GM19035 (cell line): ENCODE measurements at regions not wholly inside any gene's neighbourhood (a gene's known extent, or its start where the extent isn't known, plus 50 kb on each side); places are given as distances from the start of the nearest gene placed in this dataset.
"Not testable (repeated sequence)": the region's sequence is repeated elsewhere in the genome, so short reads cannot be mapped to it uniquely, and the experiment has no call there.

Source experiments
- ATAC-seq: cut with Tn5 transposase; IDR thresholded peaks from one replicate; pipeline ENCODE4 v1.9.1; 2021; ENCODE audit not compliant: unreplicated experiment

DNA sequence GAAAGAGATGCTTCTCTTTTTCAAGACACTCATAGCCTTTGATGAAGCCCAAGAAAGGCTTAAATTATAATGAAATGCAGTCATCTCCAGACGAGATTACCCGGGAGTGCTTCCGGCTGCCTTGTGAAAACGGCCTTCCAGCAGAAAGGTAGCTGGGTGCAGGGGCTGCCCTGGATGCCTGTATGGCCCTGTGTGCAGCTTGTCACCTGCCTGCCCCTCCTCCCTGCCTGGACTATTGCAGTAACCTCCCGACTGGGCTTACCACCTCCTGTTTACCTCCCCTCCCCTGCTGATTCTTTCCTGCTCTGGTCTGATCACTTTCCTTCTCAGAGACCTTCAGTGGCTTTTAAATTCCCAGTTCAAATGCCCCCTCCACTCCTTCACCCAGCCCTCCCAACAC lies 126.4 kb upstream of the SYT13 start:
- no peak for ATAC-seq

DNA sequence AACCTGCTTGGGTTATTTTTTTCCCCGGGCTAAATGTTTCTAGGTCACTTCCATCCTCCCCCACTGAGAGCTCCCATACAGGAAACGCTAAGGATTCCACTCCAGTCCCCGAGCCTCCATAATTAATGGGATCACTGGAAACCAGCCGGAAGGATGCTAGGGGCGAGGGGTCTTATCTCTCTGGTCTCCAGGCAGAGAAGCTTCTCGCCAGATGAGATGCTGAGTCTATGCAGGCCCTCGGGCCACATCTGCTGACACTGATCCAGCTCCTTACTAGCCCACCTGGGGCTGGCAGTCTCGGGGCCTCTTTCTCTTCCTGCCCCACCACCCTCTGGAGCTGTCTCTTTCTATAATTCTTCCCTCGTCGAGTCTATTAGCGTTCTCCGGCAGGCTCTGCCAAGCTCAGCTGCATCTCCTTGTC lies 125.9 kb upstream of the SYT13 start:
- ATAC-seq = no peak

DNA sequence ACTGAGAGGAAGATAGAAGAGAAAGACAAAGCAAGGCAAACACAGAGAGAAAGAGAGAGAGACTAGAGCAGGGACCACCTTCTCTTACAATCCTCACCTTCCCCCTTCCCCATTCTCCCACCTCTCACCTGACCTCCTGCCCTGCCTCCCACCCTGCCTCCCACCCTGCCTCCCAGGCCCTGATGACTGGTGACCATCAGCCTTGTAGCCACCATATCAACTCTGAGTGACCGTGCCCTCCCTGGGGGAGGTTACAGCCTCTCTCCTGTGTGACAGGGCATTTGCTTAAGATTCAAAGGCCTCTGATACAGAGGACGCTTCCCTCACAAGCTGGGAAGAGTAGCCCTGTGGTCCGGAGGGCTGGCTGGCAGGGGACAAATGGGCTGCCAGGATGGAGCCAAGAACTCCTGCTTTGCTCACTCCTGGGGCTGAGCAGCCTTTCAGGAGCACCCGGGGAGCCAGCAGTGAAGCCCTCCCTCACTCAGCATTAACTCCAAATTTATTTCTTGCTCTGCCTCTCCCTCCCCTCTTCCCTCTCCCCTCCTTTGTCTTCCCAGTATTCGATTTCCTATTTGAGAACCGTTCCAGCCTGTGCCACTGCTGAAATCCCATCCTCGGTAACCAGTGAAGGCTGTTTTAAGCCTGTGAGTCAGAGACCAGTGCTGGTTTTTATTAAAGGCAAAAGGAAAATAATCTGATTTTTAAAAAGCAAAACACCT lies 125.2 kb upstream of the SYT13 start:
- no peak for ATAC-seq

DNA sequence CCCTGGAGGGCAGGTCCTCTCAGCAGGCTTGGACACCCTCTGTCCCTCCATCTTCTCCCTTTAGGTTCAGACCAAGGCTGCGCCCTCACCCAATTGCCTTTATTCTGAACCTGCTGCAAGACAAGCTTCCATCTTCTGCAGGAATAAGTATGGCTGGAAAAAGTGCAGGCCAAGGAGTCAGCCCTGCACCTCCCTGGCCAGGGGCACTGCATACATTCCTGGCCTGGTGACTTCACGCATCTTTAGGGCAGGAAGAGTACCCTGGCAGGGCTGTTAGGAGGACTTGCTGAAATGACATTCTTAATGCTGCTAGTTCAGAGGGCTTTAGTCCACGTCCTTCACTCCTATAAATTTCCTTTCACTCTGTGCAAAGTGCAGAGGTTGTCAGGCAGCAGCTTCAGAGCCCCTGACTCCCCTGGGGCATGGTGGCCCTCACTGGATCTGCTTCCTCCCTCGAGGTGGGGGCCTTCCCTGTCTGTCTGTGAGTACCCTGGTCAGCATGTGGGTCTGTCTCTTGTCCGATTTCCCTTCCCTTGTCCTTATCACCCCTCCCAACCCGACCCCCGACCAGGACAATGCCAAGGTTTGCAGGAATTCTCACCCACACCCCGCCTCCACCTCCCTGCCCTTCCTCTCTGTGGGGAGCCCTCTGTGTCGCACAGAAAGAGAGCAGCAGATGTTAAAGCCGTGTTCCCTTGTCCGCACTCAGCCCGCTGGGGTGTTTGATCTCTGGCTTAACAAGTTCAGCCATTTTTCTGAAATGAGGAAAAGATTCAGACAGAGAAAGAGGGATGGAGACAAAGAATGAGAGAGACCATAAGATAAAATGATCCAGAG lies 124.5 kb upstream of the SYT13 start:
- no peak for ATAC-seq

DNA sequence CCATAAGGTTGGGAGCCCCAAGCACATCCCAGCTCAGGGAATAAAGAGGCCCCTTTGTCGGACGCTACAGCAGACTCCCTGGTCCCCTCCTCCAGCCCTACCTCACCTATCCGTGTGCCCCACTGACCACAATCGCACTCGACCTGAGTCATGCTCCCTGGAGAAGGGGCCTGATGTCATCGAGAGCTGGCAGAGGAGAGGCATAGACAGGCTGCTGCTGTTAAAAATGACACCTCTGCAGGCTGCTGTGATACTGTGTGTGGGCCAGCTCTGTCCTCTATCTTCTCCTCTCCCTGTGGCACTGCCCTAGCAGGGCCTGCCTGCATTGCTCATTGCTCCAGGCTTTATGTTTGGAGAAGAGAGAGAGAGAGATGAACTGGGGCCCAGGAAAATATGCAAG lies 123.4 kb upstream of the SYT13 start:
- no peak for ATAC-seq

DNA sequence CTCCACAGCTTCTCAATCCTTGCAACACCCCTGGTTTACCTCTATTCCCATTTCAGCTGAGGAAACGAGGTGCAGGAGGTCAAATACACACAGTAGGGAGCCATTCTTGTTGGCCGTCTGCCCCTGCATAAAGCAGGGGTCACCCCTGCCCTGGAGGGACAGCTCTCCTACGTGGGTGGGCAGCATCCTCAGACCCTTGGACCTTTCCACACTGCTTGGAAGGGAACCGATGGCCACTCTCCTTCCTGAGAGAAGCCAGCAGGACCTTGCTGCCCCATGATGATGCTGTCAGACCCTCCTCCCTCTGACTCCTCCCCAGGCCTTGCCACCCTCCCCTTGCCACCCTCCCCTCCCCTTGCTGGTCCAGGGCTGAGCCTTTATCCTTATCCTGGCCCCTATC lies 121.1 kb upstream of the SYT13 start:
- no peak for ATAC-seq

DNA sequence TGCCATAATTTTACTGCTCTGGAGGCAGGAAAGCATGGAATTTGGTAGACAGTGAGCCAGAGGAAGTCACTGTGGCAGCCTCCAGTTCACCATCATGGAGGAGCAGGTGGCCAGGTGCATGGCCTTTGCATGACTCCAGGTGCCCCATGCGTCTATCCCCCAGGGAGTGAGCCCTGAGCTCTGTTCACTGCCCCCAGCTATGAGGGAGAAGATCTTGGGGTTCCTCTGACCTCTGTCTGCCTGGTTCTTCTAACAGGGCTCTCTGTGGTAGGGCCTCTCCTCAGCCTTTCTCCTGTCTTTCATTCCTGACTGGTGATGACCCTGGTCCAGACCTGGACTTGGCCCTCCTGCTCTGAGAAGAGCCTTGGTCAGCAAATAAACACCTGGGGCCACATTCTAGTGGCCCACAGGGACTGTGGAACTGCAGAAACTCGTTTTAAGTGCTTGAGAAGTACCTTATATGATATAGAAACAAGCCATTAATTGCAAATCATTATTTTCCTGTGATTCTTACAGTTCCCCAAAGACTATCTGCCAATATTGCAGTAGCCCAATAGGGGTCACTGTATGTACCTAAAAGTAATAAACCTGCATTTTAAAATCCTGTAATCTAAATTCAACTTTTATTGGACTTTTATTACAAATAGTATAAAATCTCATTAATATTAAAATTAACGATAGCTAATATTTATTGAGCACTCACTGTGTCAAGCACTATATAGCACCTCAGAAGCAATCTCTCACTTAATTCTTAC lies 120.0 kb upstream of the SYT13 start:
- ATAC-seq = no peak

DNA sequence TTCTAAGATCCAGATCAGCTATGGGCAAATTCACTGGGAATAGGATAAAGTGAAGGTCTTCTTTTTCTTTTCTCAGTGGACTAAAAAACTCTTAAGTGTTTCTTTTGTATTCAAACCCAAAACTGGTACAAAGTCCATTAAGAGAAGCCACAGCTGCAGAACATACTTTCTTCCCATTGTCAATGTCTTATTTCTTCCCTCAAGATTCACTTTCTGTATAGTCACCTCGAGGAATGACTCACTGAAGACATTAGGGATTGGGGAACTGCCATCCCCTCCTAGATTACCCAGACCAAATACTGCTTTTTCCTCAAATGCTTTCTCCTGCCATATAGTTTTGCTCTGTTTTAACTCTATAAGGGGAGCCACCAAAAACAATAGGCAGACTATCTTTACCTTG lies 117.4 kb upstream of the SYT13 start:
- ATAC-seq = not testable (repeated sequence)

DNA sequence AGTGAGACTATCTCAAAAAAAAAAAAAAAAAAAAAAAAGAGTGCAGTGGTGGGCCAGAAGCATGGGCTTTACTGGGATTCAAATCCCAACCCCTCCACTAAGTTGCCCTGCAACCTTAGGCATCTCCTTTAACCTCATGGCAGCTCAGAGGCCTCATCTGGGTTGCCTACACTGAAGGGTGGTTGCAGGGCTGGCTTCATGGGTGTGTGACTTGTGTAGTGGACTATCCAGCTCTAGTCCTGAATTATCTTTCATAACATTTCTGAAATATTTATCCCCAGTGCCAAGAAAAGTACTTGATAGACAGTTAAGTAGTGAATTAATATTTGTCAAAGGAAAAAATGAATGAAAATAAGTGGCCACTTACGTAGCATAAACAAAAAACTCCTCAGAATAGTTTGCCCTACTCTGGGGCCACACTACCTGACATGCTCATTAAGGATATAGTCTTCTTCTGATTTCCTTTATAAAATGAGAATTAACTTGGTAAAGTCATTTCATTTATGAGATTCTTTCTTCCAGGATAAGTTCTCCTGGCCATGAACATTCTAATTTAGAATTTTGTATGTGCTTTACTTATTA lies 116.0 kb upstream of the SYT13 start:
- ATAC-seq = no peak

DNA sequence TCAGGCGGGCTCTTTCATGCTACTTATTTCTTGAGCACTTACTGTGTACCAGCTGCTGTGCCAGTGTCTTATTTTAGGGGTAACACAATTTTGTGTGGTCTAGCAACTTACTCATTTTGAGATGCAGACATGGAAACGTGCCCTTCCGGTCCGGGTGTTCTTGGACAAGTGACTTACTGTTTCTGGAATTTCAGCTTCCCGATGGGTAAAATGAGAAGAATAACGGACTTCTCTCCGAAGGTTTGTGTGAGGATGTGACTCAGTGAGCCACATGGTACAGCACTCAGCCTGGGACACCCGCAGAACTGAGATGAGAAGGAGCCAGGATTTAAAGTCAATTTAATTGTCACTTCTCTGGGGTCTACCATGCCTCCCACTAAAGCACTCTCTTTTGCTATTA lies 114.5 kb upstream of the SYT13 start:
- ATAC-seq = no peak

DNA sequence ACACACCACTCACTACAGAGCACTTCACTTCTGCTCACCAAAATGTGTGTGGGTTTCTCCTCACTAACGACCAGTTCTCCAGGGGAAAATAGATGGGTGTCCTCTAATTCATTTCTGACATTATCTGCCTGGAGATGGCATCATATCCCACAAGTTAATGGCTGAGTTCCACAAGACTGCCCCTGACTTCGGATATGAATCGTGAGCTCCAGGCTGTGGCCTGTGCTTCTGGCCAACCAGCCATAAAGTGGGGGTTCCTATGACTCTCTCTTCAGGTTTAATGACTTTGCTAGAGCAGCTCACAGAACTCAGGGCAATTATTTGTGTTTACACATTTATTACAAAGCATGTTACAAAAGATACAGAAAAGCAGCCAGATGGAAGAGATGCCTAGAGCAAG lies 113.0 kb upstream of the SYT13 start:
- ATAC-seq = no peak

DNA sequence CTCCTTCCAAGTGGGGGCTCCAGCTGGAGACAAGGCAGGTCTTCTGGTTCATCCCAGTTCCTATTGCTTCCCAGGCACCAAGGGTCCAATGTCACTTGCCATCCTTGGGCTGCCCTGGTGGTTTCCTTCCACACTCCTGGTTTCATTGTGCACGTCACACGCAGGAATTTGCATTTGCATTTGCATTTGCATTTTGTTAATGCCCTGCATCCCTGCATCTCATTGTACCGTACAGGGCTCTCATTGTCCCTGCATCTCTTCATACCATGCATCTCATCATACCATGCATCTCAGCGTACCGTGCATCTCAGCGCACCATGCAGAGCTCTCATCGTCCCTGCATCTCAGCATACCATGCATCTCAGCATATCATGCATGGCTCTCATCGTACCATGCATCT lies 112.2 kb upstream of the SYT13 start:
- ATAC-seq = no peak

DNA sequence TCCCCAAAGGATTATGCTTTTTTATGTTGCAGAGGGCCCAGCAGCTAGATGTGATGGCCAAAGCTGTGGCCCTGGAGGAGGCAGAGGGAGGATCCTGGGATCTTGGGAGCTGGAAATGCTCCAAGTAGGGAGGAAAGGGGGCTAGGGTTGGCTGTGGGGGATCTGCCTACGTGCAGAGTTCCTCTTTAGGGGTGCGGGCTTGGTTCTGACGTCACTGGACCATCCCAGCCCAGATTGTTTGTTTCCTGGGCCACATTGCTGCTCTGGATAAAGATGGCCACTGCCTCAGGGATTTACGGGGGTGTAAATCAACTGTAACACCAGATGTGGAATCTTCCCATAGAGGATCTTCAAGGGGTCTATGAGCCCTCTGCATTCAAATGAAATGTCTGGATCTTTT lies 110.3 kb upstream of the SYT13 start:
- ATAC-seq = no peak

DNA sequence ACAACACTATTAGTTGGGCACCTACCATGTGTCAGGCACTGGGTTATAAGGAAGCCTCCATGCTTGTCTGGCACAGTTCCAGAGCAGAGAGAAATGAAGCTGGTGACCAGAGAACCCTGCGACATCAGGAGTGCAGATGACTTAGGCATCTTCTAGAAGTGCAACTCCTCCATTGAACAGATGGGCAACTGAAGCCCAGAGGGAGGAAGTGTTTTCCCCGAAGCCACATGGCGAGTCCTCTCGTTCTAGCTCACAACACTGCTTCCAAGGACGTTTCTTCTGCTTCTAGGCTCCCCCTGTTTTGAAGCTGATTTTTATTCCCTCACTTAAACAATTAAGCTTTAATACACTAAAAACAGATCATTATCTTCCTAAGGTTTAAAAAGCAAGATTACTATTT lies 109.8 kb upstream of the SYT13 start:
- no peak for ATAC-seq

DNA sequence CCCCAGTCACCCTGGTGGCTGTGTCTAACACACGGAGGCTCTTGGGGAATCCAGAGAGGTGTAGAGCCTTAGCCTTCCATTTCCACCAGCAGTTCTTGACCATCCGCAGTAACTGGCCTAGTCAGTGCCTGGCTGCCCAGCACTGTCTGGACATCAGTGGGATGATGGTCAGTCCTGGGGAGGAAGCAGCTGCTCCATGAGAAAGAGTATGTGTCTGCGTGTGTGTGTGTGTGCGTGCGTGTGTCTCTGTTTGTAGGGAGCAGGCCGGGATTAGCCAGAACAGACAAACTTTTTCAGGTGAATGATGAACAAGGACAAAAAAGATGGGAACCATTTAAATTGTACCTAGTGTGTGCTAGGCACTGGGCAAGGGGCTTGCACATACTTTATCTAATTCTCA lies 109.3 kb upstream of the SYT13 start:
- ATAC-seq = no peak

DNA sequence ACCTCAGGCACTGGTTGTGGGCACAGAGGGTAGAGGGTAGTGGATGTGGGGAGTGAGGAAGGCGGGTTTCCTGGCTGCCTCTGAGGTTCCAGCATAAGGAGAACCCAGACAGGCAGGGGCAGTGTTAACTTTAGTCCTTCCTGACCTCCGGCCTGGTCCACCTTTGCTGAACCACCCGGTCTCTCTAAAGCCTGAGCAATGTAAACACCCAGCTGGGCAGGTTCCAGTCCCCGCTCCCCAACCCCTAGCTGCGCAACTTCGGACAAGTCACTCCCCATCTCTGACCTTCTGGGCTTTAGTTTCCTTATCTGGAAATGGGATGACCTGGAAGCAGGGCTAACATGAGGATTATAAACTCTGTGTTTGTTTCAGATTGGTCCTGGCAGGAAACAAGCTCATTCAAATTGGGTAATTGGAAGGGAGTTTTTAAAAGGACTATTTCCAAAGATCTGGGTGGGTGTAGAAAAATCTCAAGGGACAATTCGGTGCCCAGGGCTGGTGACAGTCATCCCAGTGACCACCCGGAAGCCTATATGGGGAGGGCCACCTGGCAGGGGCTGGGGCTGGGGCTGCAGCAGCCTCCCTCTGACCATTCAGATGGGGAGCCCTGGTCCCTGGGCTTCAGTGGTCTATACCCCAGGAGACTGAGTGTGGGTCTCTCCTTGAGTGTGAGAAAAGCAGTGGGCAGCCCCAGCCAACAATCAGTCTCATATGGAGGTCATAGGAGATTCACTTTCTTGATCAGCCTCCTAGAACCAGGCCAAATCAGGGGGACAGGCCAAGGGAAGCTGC lies 108.3 kb upstream of the SYT13 start:
- no peak for ATAC-seq

DNA sequence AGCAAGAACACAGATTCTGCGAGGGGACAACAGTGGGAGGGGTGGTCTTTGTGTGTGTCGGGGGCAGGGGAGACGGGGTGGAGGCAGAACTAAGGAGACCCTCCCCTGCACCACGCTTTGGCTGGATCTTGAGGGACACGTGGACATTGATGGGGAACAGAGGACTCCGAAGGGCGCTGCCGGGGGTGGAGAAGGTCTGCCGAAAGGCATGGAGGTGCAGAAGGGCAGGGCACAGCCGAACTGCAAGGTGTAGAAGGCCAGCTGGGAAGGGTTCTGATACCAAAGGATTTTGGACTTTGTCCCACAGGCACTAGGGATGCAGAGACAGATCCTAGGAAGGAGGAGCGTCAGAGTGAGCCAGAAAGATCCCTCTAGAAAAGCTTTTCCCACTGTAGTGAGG lies 107.7 kb upstream of the SYT13 start:
- ATAC-seq = no peak

DNA sequence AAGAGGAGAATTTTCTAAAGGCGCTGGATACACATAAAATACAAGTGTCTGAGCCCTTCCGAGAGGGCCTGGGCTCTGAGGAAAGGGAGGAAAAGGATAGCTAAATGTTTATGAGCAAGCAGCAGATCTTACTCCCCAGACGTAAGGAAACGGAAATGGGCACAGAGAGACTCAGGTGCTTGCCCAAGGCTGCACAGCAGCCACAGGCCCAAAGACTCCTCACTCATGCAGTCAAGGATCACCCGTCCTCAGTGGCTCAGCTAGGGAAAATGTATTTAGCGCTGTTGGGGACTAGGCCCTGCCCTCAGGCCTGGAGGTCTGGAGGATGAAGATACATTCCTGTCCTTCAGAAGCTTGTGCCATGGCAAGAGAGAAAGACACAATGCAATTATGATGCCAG lies 107.2 kb upstream of the SYT13 start:
- ATAC-seq = no peak

DNA sequence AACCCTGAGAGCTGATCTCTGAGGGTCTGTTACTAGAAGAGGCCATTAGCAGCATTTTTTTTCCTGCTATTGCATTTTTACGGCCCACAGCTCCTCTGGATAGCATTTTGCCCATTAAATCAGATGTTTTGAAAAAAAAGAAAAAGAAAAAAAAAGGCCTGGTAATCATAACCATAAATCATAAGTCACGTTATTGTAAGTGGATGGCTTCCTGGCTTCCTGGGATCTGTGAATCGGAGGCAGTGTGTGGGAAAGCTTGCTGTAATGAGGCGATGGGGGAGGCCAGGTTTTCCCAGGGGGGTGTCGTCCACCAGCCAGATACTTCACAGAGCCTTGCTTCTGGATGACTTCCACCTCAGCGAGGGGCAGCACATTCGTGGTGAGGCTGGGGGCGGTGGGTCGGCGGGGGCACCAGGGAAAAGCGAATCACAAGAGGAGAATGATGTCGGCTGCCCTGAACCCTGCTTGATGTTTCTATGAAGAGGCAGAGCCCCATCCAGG lies 106.5 kb upstream of the SYT13 start:
- no peak for ATAC-seq

DNA sequence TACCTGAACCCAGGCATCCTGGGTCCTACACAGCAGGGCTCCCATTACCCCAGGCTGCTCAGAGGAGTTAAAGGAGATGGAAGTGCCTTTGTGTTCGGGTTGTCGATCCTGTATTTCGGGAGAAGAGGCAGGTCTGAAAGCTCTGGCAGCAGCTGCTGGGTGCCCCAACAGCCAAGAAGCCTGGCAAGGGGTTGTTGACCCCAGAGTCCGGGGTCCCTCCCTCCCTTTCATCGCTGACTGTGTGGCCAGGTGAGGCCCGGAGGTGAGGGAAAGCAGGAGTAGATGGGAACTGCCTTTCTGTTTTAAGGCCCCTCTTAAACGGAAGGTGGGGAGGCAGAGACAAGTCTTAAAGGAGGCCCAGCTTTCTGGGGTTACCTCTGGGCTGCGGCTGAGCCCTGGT lies 106.0 kb upstream of the SYT13 start:
- ATAC-seq = no peak
